ENCODE measurements at regions not wholly inside any gene's neighbourhood (a gene's known extent, or its start where the extent isn't known, plus 50 kb on each side); places are given as distances from the start of the nearest gene placed in this dataset.

DNA sequence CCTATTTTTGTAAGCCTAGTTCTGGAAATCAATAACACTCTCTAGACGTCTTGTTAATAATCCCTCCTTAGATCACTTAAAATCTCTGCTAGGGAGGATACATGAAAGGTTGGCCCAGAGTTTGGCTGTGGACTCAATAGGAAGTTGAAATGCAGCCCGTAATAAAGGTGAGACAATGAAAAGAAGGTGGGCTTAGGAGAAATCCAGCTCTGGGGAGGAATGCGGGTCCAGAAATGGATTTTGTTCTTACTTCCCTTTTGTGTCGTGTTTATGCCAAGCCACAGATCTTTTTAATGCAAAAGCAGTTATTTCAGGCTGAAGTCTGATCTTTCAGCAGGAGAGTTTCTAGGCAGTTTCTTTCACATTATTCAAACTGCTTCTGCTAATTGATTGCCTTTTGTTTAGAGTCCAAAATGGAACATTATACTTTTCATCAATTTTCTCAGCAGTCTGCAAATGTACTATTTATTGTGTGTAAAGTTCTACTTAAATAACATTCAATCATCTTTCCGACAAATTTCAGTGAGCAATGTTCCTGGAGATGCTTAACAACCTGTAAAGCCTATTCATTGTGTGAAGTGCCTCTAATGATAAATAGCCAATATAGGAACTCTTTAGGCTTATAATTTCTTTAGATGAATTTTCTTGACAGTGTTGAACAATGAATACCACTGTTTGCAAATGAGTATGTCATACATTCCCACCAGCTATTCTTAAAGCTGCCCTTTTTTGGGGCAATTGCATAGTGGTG, 252.9 kb upstream of the KRR1 start:
- no peak for TF ChIP-seq EZH2phosphoT487 (IDR thresholded peaks at IDR 0.05; ENCODE audit: borderline replicate concordance)
- TF ChIP-seq, protein P1, sequence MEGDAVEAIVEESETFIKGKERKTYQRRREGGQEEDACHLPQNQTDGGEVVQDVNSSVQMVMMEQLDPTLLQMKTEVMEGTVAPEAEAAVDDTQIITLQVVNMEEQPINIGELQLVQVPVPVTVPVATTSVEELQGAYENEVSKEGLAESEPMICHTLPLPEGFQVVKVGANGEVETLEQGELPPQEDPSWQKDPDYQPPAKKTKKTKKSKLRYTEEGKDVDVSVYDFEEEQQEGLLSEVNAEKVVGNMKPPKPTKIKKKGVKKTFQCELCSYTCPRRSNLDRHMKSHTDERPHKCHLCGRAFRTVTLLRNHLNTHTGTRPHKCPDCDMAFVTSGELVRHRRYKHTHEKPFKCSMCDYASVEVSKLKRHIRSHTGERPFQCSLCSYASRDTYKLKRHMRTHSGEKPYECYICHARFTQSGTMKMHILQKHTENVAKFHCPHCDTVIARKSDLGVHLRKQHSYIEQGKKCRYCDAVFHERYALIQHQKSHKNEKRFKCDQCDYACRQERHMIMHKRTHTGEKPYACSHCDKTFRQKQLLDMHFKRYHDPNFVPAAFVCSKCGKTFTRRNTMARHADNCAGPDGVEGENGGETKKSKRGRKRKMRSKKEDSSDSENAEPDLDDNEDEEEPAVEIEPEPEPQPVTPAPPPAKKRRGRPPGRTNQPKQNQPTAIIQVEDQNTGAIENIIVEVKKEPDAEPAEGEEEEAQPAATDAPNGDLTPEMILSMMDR (conservative IDR thresholded peaks at IDR 0.05; ENCODE audit: low read length) = no peak

Measured in Loucy (cell line).